Left lobe of liver (tissue), 2 donors: ENCODE measurements at regions not wholly inside any gene's neighbourhood (a gene's known extent, or its start where the extent isn't known, plus 50 kb on each side); places are given as distances from the start of the nearest gene placed in this dataset.
"Not testable (repeated sequence)": the region's sequence is repeated elsewhere in the genome, so short reads cannot be mapped to it uniquely, and the experiment has no call there.

Experiments
- ATAC-seq: fragments of 200-7000 bp; cut with Tn5 transposase; one replicate; pipeline ENCODE4 v1.9.1; 2020; ENCODE audit warnings: mild to moderate bottlenecking, moderate library complexity
- DNase-seq: peaks from one replicate; pipeline ENCODE4 v3.0.0-alpha.2; 2020; ENCODE audit warnings: low spot score
- donor health status: DM: no; HTN: no; CAD: no; lungs with moderate emphysema.
- donor health status: DM: no; HTN: yes; CAD: no.

- DNase-seq = no peak
- no peak for ATAC-seq
Measured at GRCh38 chrX:8030361-8030760, 103.1 kb upstream of the PNPLA4 start.

- ATAC-seq = no peak
Measured at GRCh38 chrX:8027827-8028226, 100.6 kb upstream of the PNPLA4 start.

GRCh38 chrX:8025705-8026104 lies 98.5 kb upstream of the PNPLA4 start:
- ATAC-seq = peak; percentile 66
- no peak for DNase-seq

More at GRCh38 chrX:8027827-8028226, 100.6 kb upstream of the PNPLA4 start:
- no peak for DNase-seq

GRCh38 chrX:8018934-8019333 lies 91.7 kb upstream of the PNPLA4 start:
- ATAC-seq = no peak
- DNase-seq = no peak

- DNase-seq (no peak), ATAC-seq (no peak)
Measured at GRCh38 chrX:8010105-8010504, 82.9 kb upstream of the PNPLA4 start.

- no peak for ATAC-seq
- DNase-seq = no peak
Measured at GRCh38 chrX:8005678-8006347, 78.6 kb upstream of the PNPLA4 start.

GRCh38 chrX:8003147-8003883 lies 76.1 kb upstream of the PNPLA4 start:
- DNase-seq = no peak
- no peak for ATAC-seq

GRCh38 chrX:7996851-7997250 lies 69.6 kb upstream of the PNPLA4 start:
- ATAC-seq (no peak), DNase-seq (no peak)

- peak; percentile 61 for ATAC-seq
- DNase-seq = no peak
Measured at GRCh38 chrX:7996414-7996813, 69.2 kb upstream of the PNPLA4 start.

GRCh38 chrX:7993873-7994272 lies 66.7 kb upstream of the PNPLA4 start:
- no peak for ATAC-seq
- no peak for DNase-seq

GRCh38 chrX:7988013-7988759 lies 61.0 kb upstream of the PNPLA4 start:
- ATAC-seq, DNase-seq: not testable (repeated sequence)

- ATAC-seq = peak; percentile 54
- no peak for DNase-seq
Measured at GRCh38 chrX:7987160-7988012, 60.2 kb upstream of the PNPLA4 start.

- not testable (repeated sequence) for ATAC-seq, DNase-seq
Measured at GRCh38 chrX:7986738-7987137, 59.5 kb upstream of the PNPLA4 start.

- no peak for DNase-seq
- no peak for ATAC-seq
Measured at GRCh38 chrX:7985568-7985967, 58.4 kb upstream of the PNPLA4 start.

- DNase-seq (no peak), ATAC-seq (no peak)
Measured at GRCh38 chrX:7983581-7983980, 56.4 kb upstream of the PNPLA4 start.
